Endothelial cell of umbilical vein (primary cell): ENCODE measurements at regions not wholly inside any gene's neighbourhood (a gene's known extent, or its start where the extent isn't known, plus 50 kb on each side); places are given as distances from the start of the nearest gene placed in this dataset.

Source experiments
- BruUV-seq: library from RNA; stranded (reverse); fragments of 400-500 nt; replicated peaks from 2 replicates; lab custom pipeline; 2021; lab: Mats Ljungman, UMichigan
- CTCF ChIA-PET: fragments of 300-600, 350-600 bp; sonication (Branson Sonifier 250); formaldehyde crosslinking; loops from one replicate; lab custom pipeline; 2021; ENCODE audit warnings: antibody characterized with exemption, inconsistent platforms; lab: Charles Lee
- POLR2A ChIA-PET: fragments of 300-600, 350-600 bp; sonication (Branson Sonifier 250); formaldehyde crosslinking; loops from one replicate; lab custom pipeline; 2021; ENCODE audit warnings: antibody characterized with exemption, inconsistent platforms; lab: Charles Lee
- DNase-seq: peaks from one replicate; pipeline ENCODE4 v3.0.0-alpha.2; 2011; ENCODE audit warnings: low read depth, low spot score
- FAIRE-seq: peaks from 2 replicates; lab custom pipeline; 2011; peaks lifted over from hg19 to GRCh38; lab: Jason Lieb, UNC
- H2AFZ ChIP-seq: 2 replicates; pipeline ENCODE4 v1.6.0; 2012; ENCODE audit warnings: low read depth, low read length, control low read depth, inconsistent platforms
- H3K27ac ChIP-seq: 2 replicates; pipeline ENCODE4 v1.5.1; 2011; ENCODE audit warnings: low read depth, mild to moderate bottlenecking, control low read depth, low read length, moderate library complexity; ENCODE audit not compliant: insufficient read depth
- H3K27me3 ChIP-seq, 2 experiments: 2 replicates each; pipeline versions ENCODE4 v1.6.0 to v1.6.1; 2011; ENCODE audit warnings: low read length in 2 of 2, mixed read lengths in 1 of 2; ENCODE audit not compliant: control insufficient read depth in 2 of 2, insufficient read depth in 2 of 2
- H3K36me3 ChIP-seq, 2 experiments: 2 replicates in 1 of 2; 3 replicates in 1 of 2; pipeline ENCODE4 v1.5.1; 2011; ENCODE audit warnings: low read length in 2 of 2, mild to moderate bottlenecking in 1 of 2, moderate library complexity in 1 of 2; ENCODE audit not compliant: control insufficient read depth in 2 of 2, insufficient read depth in 2 of 2; ENCODE audit errors: extremely low read depth in 1 of 2
- H3K4me1 ChIP-seq: 3 replicates; pipeline ENCODE4 v1.5.1; 2011; ENCODE audit warnings: mild to moderate bottlenecking, low read length; ENCODE audit not compliant: control insufficient read depth, insufficient read depth; ENCODE audit errors: extremely low read depth
- H3K4me2 ChIP-seq: 2 replicates; pipeline ENCODE4 v1.6.1; 2011; ENCODE audit warnings: low read length, control low read depth, mixed read lengths; ENCODE audit not compliant: insufficient read depth
- H3K4me3 ChIP-seq, 3 experiments: fragments of 200-600 bp in 1 of 3; sonication (generic), shearing (Covaris generic) in 1 of 3; replicated peaks in 1 of 3; 2 replicates each; pipeline ENCODE4 v1.5.1; 2011 to 2016; ENCODE audit warnings: control low read depth in 3 of 3, low read length in 3 of 3, mild to moderate bottlenecking in 2 of 3, inconsistent platforms in 1 of 3, low read depth in 1 of 3, moderate library complexity in 1 of 3; ENCODE audit not compliant: insufficient read depth in 1 of 3
- H3K79me2 ChIP-seq: 2 replicates; pipeline ENCODE4 v1.6.0; 2012; ENCODE audit warnings: low read length, inconsistent platforms; ENCODE audit not compliant: control insufficient read depth, insufficient read depth
- H3K9ac ChIP-seq: replicated peaks from 2 replicates; pipeline ENCODE3; 2011; ENCODE audit warnings: low read length, control low read depth; ENCODE audit not compliant: insufficient read depth; ENCODE audit errors: extremely low read depth
- H3K9me1 ChIP-seq: replicated peaks from 3 replicates; pipeline ENCODE4 v1.6.0; 2011; ENCODE audit warnings: mild to moderate bottlenecking, low read length; ENCODE audit not compliant: control insufficient read depth, insufficient read depth; ENCODE audit errors: extremely low read depth
- H3K9me3 ChIP-seq: replicated peaks from 2 replicates; pipeline ENCODE4 v1.5.1; 2012; ENCODE audit warnings: low read length, inconsistent platforms; ENCODE audit not compliant: control insufficient read depth, insufficient read depth
- H4K20me1 ChIP-seq: replicated peaks from 2 replicates; pipeline ENCODE3; 2011; ENCODE audit warnings: mild to moderate bottlenecking, low read length; ENCODE audit not compliant: control insufficient read depth, insufficient read depth; ENCODE audit errors: extremely low read depth
- CTCF ChIP-seq, 2 donors: IDR thresholded peaks; 1 replicate in 1 of 2; 2 replicates in 1 of 2; pipeline ENCODE4 v1.5.1; 2011; ENCODE audit warnings: low read length in 2 of 2, mild to moderate bottlenecking in 2 of 2, moderate library complexity in 2 of 2, control low read depth in 1 of 2, inconsistent platforms in 1 of 2, low read depth in 1 of 2; ENCODE audit not compliant: insufficient read depth in 1 of 2; ENCODE audit errors: extremely low read depth in 1 of 2
- EZH2 ChIP-seq: IDR thresholded peaks from 2 replicates; pipeline ENCODE4 v1.6.1; 2012; ENCODE audit warnings: borderline replicate concordance, low read depth, mild to moderate bottlenecking, moderate library complexity, low read length, inconsistent platforms; ENCODE audit not compliant: severe bottlenecking
- FOS ChIP-seq: IDR thresholded peaks from 2 replicates; pipeline ENCODE4 v1.6.1; 2011; ENCODE audit warnings: mild to moderate bottlenecking, low read length, moderate library complexity, borderline replicate concordance; ENCODE audit not compliant: insufficient read depth
- GATA2 ChIP-seq: IDR thresholded peaks from 2 replicates; pipeline ENCODE4 v1.7.0; 2011; ENCODE audit warnings: low read depth, mild to moderate bottlenecking, moderate library complexity, mixed read lengths, low read length; ENCODE audit not compliant: insufficient read length, insufficient read depth
- JUN ChIP-seq: IDR thresholded peaks from 2 replicates; pipeline ENCODE4 v1.6.1; 2011; ENCODE audit warnings: borderline replicate concordance, low read depth; ENCODE audit not compliant: insufficient read length, insufficient read depth
- MAX ChIP-seq: IDR thresholded peaks from 2 replicates; pipeline ENCODE4 v1.6.1; 2011; ENCODE audit not compliant: insufficient read depth, insufficient read length
- MYC ChIP-seq: IDR thresholded peaks from one replicate; pipeline ENCODE4 v1.6.1; 2011; ENCODE audit warnings: mild to moderate bottlenecking, low read depth, low read length
- POLR2A ChIP-seq: IDR thresholded peaks from 2 replicates; pipeline ENCODE4 v1.6.1; 2012; ENCODE audit warnings: low read depth, mild to moderate bottlenecking, control low read depth, low read length
- POLR2AphosphoS5 ChIP-seq: IDR thresholded peaks from 2 replicates; pipeline ENCODE4 v1.6.1; 2012; ENCODE audit warnings: low read depth, mild to moderate bottlenecking, control low read depth, low read length, moderate library complexity; ENCODE audit not compliant: insufficient read depth
- dilution Hi-C: fragments of 300-500 bp; cut with MboI; formaldehyde crosslinking; loops from one replicate; pipeline ENCODE4 v1.15.0; 2019; ENCODE audit warnings: low sequenced_read_pairs; ENCODE audit not compliant: extremely low pct_ligation_motif_present
- intact Hi-C: fragments of 100-400 bp; cut with micrococcal nuclease; formaldehyde crosslinking; loops from one replicate; pipeline ENCODE4 v1.10.0; 2022

GRCh38 chr1:175845338-175845737, 101.9 kb upstream of the TNR start:
- no TSS peak for BruUV-seq
- Histone ChIP-seq H3K9me3 (no peaks in the 10 kb centered on the region), H3K27me3 (peaks cover 4 to 6% of the 10 kb centered on the region in 2 experiments), H2AFZ (no peak overlapping the region), H3K9ac (no peak overlapping the region), H3K4me3 (no peak overlapping the region), H3K27ac (no peak overlapping the region), H3K36me3 (no peaks in the 10 kb centered on the region), H3K9me1 (no peaks in the 10 kb centered on the region), H3K79me2 (no peaks in the 10 kb centered on the region), H3K4me1 (no peaks in the 10 kb centered on the region), H4K20me1 (no peaks in the 10 kb centered on the region), H3K4me2 (no peak overlapping the region)
- CTCF ChIA-PET, result interaction anchor here (1.2 kb wide), 1 partner anchor 694 kb away, joined by 3 read pairs; no protein-coding TSS in a partner anchor
- POLR2A ChIA-PET, result no interaction called here
- dilution Hi-C loops (no loop called here), intact Hi-C loops (no loop called here)
- no peak for DNase-seq
- no peak for FAIRE-seq
- TF ChIP-seq POLR2A (no peak), MYC (no peak), CTCF (IDR thresholded peaks at IDR 0.05; ENCODE audit: extremely low read depth in 1 of 2, insufficient read depth in 1 of 2, low read depth in 1 of 2, low read length in 2 of 2) (no peak), JUN (no peak), POLR2AphosphoS5 (no peak), GATA2 (no peak), FOS (no peak), EZH2 (no peak), MAX (no peak)
